Activated CD8-positive, alpha-beta T cell treated with anti-CD3 and anti-CD28 coated beads for 36 hours (primary cell): ENCODE measurements at regions not wholly inside any gene's neighbourhood (a gene's known extent, or its start where the extent isn't known, plus 50 kb on each side); places are given as distances from the start of the nearest gene placed in this dataset.
"Not testable (repeated sequence)": the region's sequence is repeated elsewhere in the genome, so short reads cannot be mapped to it uniquely, and the experiment has no call there.

ENCODE experiments used
- ATAC-seq: fragments of 200-7000 bp; cut with Tn5 transposase; one replicate; pipeline ENCODE4 v1.10.0; 2021; ENCODE audit warnings: mild to moderate bottlenecking, moderate library complexity
- CTCF ChIA-PET: fragments of 350-600 bp; sonication (Branson Sonifier 250); formaldehyde crosslinking; loops from one replicate; lab custom pipeline; 2021; ENCODE audit warnings: antibody characterized with exemption; lab: Charles Lee
- POLR2A ChIA-PET: fragments of 350-600 bp; sonication (Branson Sonifier 250); formaldehyde crosslinking; loops from one replicate; lab custom pipeline; 2021; ENCODE audit warnings: antibody characterized with exemption; lab: Charles Lee
- DNase-seq: peaks from one replicate; pipeline ENCODE4 v3.0.0-alpha.2; 2020
- H3K27ac Mint-ChIP-seq: one replicate; pipeline ENCODE4 v1.8.0; 2021; ENCODE audit warnings: mild to moderate bottlenecking, mixed read lengths
- H3K27me3 Mint-ChIP-seq: one replicate; pipeline ENCODE4 v1.8.0; 2021; ENCODE audit warnings: mixed read lengths
- H3K36me3 Mint-ChIP-seq: one replicate; pipeline ENCODE4 v1.8.0; 2021; ENCODE audit warnings: low read depth, mixed read lengths
- H3K4me1 Mint-ChIP-seq: one replicate; pipeline ENCODE4 v1.8.0; 2021; ENCODE audit warnings: low read depth, mixed read lengths
- H3K4me3 Mint-ChIP-seq: one replicate; pipeline ENCODE4 v1.8.0; 2021; ENCODE audit warnings: mild to moderate bottlenecking, moderate library complexity, mixed read lengths
- H3K9me3 Mint-ChIP-seq: one replicate; pipeline ENCODE4 v1.8.0; 2021; ENCODE audit warnings: mixed read lengths
- intact Hi-C: fragments of 100-400 bp; cut with micrococcal nuclease; formaldehyde crosslinking; loops from one replicate; pipeline ENCODE4 v1.10.0; 2022
- TF ChIP-seq, protein P1 (sequence below): fragments of 200-600 bp; IDR thresholded peaks from one replicate; pipeline ENCODE4 v1.8.0; 2022; ENCODE audit warnings: antibody characterized with exemption, mild to moderate bottlenecking

GRCh38 chr10:26627324-26627723, 70.2 kb upstream of the PDSS1 start:
- Mint-ChIP-seq H3K27ac (no peak overlapping the region), H3K9me3 (no peaks in the 10 kb centered on the region), H3K4me3 (no peak overlapping the region), H3K27me3 (peaks cover 8% of the 10 kb centered on the region), H3K36me3 (no peaks in the 10 kb centered on the region), H3K4me1 (peaks cover 5% of the 10 kb centered on the region)
- TF ChIP-seq, protein P1, sequence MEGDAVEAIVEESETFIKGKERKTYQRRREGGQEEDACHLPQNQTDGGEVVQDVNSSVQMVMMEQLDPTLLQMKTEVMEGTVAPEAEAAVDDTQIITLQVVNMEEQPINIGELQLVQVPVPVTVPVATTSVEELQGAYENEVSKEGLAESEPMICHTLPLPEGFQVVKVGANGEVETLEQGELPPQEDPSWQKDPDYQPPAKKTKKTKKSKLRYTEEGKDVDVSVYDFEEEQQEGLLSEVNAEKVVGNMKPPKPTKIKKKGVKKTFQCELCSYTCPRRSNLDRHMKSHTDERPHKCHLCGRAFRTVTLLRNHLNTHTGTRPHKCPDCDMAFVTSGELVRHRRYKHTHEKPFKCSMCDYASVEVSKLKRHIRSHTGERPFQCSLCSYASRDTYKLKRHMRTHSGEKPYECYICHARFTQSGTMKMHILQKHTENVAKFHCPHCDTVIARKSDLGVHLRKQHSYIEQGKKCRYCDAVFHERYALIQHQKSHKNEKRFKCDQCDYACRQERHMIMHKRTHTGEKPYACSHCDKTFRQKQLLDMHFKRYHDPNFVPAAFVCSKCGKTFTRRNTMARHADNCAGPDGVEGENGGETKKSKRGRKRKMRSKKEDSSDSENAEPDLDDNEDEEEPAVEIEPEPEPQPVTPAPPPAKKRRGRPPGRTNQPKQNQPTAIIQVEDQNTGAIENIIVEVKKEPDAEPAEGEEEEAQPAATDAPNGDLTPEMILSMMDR, result no peak
- no peak for DNase-seq
- POLR2A ChIA-PET, result no interaction called here
- ATAC-seq, result no peak
- intact Hi-C loops, result no loop called here
- CTCF ChIA-PET, result no interaction called here

DNA sequence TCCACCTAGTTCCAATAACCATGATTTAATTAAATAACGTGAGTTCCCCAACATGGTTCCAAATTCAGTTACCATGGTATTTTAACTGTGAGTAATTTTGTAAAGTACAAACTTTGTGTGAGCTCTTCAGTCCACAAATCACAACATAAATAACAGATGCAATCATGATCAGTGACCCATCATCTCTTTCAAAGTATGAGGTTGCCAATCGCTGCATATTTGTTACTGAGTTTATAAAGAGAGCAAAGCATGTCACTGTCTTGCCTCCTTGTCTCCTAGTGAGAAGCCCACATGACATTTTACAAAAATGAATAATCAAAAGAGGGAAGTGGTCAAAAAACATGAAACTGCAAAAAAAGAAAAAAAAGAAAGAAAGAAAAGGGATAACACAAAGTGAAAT, 69.1 kb upstream of the PDSS1 start:
- H3K9me3 Mint-ChIP-seq, result peaks cover 1% of the 10 kb centered on the region
- H3K27me3 Mint-ChIP-seq, result peaks cover 6% of the 10 kb centered on the region
- H3K36me3 Mint-ChIP-seq, result no peaks in the 10 kb centered on the region
- peaks cover 1% of the 10 kb centered on the region for H3K4me1 Mint-ChIP-seq
- no peak for ATAC-seq
- DNase-seq, result no peak
- H3K27ac Mint-ChIP-seq, result no peak overlapping the region
- POLR2A ChIA-PET, result no interaction called here
- no peak overlapping the region for H3K4me3 Mint-ChIP-seq
- CTCF ChIA-PET, result interaction anchor here (0.6 to 1.5 kb wide), 2 partner anchors 22 to 537 kb away, joined by 3 read pairs; no protein-coding TSS in a partner anchor
- intact Hi-C loops, result no loop called here
- TF ChIP-seq, protein P1, result no peak

DNA sequence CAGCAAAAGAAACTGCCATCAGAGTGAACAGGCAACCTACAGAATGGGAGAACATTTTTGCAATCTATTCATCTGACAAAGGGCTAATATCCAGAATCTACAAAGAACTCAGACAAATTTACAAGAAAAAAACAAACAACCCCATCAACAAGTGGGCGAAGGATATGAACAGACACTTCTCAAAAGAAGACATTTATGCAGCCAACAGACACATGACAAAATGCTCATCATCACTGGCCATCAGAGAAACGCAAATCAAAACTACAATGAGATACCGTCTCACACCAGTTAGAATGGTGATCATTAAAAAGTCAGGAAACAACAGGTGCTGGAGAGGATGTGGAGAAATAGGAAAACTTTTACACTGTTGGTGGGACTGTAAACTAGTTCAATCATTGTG, 65.3 kb upstream of the PDSS1 start:
- H3K36me3 Mint-ChIP-seq, DNase-seq, H3K4me1 Mint-ChIP-seq, H3K27me3 Mint-ChIP-seq, intact Hi-C loops, H3K27ac Mint-ChIP-seq, ATAC-seq, POLR2A ChIA-PET, H3K4me3 Mint-ChIP-seq, H3K9me3 Mint-ChIP-seq, CTCF ChIA-PET: not testable (repeated sequence)

DNA sequence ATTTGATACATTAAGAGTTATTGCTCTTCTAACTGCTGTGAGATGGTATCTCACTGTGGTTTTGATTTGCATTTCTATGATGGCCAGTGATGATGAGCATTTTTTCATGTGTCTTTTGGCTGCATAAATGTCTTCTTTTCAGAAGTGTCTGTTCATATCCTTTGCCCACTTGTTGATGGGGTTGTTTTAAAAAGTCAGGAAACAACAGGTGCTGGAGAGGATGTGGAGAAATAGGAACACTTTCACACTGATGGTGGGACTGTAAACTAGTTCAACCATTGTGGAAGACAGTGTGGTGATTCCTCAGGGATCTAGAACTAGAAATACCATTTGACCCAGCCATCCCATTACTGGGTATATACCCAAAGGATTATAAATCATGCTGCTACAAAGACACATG, 63.4 kb upstream of the PDSS1 start:
- CTCF ChIA-PET, H3K4me1 Mint-ChIP-seq, H3K4me3 Mint-ChIP-seq: not testable (repeated sequence)

GRCh38 chr10:26637521-26638275, 59.8 kb upstream of the PDSS1 start:
- Mint-ChIP-seq H3K36me3 (no peaks in the 10 kb centered on the region), H3K27me3 (no peaks in the 10 kb centered on the region), H3K4me1 (peaks cover 2% of the 10 kb centered on the region), H3K4me3 (no peak overlapping the region), H3K9me3 (peaks cover 1% of the 10 kb centered on the region), H3K27ac (no peak overlapping the region)
- ATAC-seq, result no peak
- intact Hi-C loops, result no loop called here
- ChIA-PET POLR2A (no interaction called here), CTCF (interaction anchor here (0.8 kb wide), 1 partner anchor 13 kb away, joined by 3 read pairs; no protein-coding TSS in a partner anchor)
- TF ChIP-seq, protein P1, result no peak
- DNase-seq, result no peak

More for the DNA sequence above, 63.4 kb upstream of the PDSS1 start:
- intact Hi-C loops, H3K36me3 Mint-ChIP-seq, H3K9me3 Mint-ChIP-seq, H3K27ac Mint-ChIP-seq, ATAC-seq, H3K27me3 Mint-ChIP-seq, POLR2A ChIA-PET, DNase-seq: not testable (repeated sequence)

DNA sequence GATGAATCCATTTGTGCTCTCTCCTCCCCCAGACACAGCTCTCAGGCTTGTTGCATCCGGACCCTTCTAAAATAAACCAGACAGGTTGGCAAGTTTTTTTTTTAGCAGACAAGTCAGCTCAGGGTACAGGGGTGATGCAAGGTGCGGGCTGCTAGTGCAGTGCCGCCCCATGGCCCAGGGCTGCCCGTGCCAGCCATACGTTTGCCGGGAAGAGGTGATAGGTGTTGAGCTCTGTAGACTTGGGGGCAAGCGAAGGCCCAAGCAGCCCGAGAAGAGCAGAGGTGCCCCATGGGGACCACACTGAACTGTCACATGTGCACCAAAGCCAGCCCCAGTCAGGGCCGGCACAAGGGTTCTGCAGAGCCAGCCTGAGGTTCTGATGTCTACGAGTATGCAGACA, 57.1 kb upstream of the PDSS1 start:
- no peaks in the 10 kb centered on the region for H3K36me3 Mint-ChIP-seq
- CTCF ChIA-PET, result no interaction called here
- POLR2A ChIA-PET, result no interaction called here
- H3K27me3 Mint-ChIP-seq, result no peaks in the 10 kb centered on the region
- H3K4me3 Mint-ChIP-seq, result no peak overlapping the region
- TF ChIP-seq, protein P1, result no peak
- intact Hi-C loops, result no loop called here
- no peaks in the 10 kb centered on the region for H3K9me3 Mint-ChIP-seq
- no peak overlapping the region for H3K27ac Mint-ChIP-seq
- no peak for DNase-seq
- H3K4me1 Mint-ChIP-seq, result peaks cover 2% of the 10 kb centered on the region
- no peak for ATAC-seq
